ENCODE measurements at regions not wholly inside any gene's neighbourhood (a gene's known extent, or its start where the extent isn't known, plus 50 kb on each side); places are given as distances from the start of the nearest gene placed in this dataset.

- TF ChIP-seq CTCF (IDR thresholded peaks at IDR 0.05) (no peak), POLR2A (IDR thresholded peaks at IDR 0.05) (no peak)
Measured at GRCh38 chr2:18118703-18119102, 240.2 kb downstream of the KCNS3 start.
